Mesendoderm (in vitro differentiated cells): ENCODE measurements at regions not wholly inside any gene's neighbourhood (a gene's known extent, or its start where the extent isn't known, plus 50 kb on each side); places are given as distances from the start of the nearest gene placed in this dataset.

Experiments
- DNase-seq: peaks from one replicate; pipeline ENCODE4 v3.0.0; 2013
- H2AK5ac ChIP-seq: 2 replicates; pipeline ENCODE4 v1.6.1; 2013; ENCODE audit warnings: low read length, inconsistent platforms
- H2BK120ac ChIP-seq: 2 replicates; pipeline ENCODE4 v1.6.1; 2013; ENCODE audit warnings: low read depth, mild to moderate bottlenecking, low read length, moderate library complexity, mixed read lengths
- H2BK15ac ChIP-seq: replicated peaks from 2 replicates; pipeline ENCODE4 v1.6.1; 2013; ENCODE audit warnings: low read depth, mild to moderate bottlenecking, moderate library complexity
- H2BK5ac ChIP-seq: 2 replicates; pipeline ENCODE4 v1.6.1; 2013; ENCODE audit warnings: low read length, inconsistent platforms
- H3K18ac ChIP-seq: 2 replicates; pipeline ENCODE4 v1.6.1; 2013; ENCODE audit warnings: mild to moderate bottlenecking, low read length, mixed read lengths
- H3K23ac ChIP-seq: one replicate; pipeline ENCODE4 v1.6.1; 2013; ENCODE audit warnings: low read length
- H3K27ac ChIP-seq: 2 replicates; pipeline ENCODE4 v1.5.1; 2013; ENCODE audit warnings: low read depth, mild to moderate bottlenecking, inconsistent platforms, low read length, moderate library complexity
- H3K27me3 ChIP-seq: 2 replicates; pipeline ENCODE4 v1.6.1; 2013; ENCODE audit warnings: low read length, control low read depth, mild to moderate bottlenecking, inconsistent platforms; ENCODE audit not compliant: insufficient read depth, poor library complexity
- H3K36me3 ChIP-seq: 2 replicates; pipeline ENCODE4 v1.6.1; 2013; ENCODE audit warnings: low read length, inconsistent platforms; ENCODE audit not compliant: control insufficient read depth, insufficient read depth
- H3K4ac ChIP-seq: one replicate; pipeline ENCODE4 v1.6.1; 2013; ENCODE audit warnings: low read depth, mild to moderate bottlenecking, low read length, moderate library complexity
- H3K4me1 ChIP-seq: 2 replicates; pipeline ENCODE4 v1.6.1; 2013; ENCODE audit warnings: low read depth, low read length, inconsistent platforms; ENCODE audit not compliant: control insufficient read depth
- H3K4me2 ChIP-seq: 2 replicates; pipeline ENCODE4 v1.6.1; 2013; ENCODE audit warnings: low read length
- H3K4me3 ChIP-seq: 2 replicates; pipeline ENCODE4 v1.5.1; 2013; ENCODE audit warnings: mild to moderate bottlenecking, low read length
- H3K56ac ChIP-seq: one replicate; pipeline ENCODE4 v1.6.1; 2013; ENCODE audit warnings: low read length
- H3K79me1 ChIP-seq: 2 replicates; pipeline ENCODE4 v1.6.1; 2013; ENCODE audit warnings: low read length, inconsistent platforms
- H3K79me2 ChIP-seq: 2 replicates; pipeline ENCODE4 v1.6.1; 2013; ENCODE audit warnings: mild to moderate bottlenecking, low read length; ENCODE audit not compliant: control insufficient read depth, insufficient read depth
- H3K9ac ChIP-seq: 2 replicates; pipeline ENCODE4 v1.6.1; 2013; ENCODE audit warnings: low read length, inconsistent platforms
- H4K5ac ChIP-seq: one replicate; pipeline ENCODE4 v1.6.1; 2013; ENCODE audit warnings: low read length
- H4K8ac ChIP-seq: one replicate; pipeline ENCODE4 v1.6.1; 2013; ENCODE audit warnings: low read depth, mild to moderate bottlenecking, control low read depth, low read length, moderate library complexity
- WGBS: extraction: QIAGEN DNeasy Blood & Tissue Kit; methylation state at CpG from one replicate; pipeline ENCODE4 v1.1.7; 2013; ENCODE audit warnings: low lambda C conversion rate, missing lambda C conversion rate; ENCODE audit not compliant: insufficient coverage; ENCODE audit errors: extremely low coverage; 5-methylcytosine and 5-hydroxymethylcytosine counted together

- Histone ChIP-seq H4K5ac (no peak overlapping the region), H3K18ac (no peak overlapping the region), H3K79me1 (no peaks in the 10 kb centered on the region), H3K23ac (no peak overlapping the region), H3K27ac (no peak overlapping the region), H3K4me1 (no peaks in the 10 kb centered on the region), H2BK15ac (no peak overlapping the region), H4K8ac (no peak overlapping the region), H3K4me2 (no peak overlapping the region), H3K36me3 (no peaks in the 10 kb centered on the region), H3K4me3 (no peak overlapping the region), H3K4ac (no peak overlapping the region), H3K27me3 (no peaks in the 10 kb centered on the region), H2BK120ac (no peak overlapping the region), H2BK5ac (no peak overlapping the region), H3K9ac (no peak overlapping the region), H3K79me2 (no peaks in the 10 kb centered on the region), H2AK5ac (no peak overlapping the region), H3K56ac (no peak overlapping the region)
- WGBS, result no CpG with 5 or more reads among the region's 11 CpGs
- no peak for DNase-seq
These were observed 138.8 kb upstream of the RASSF8 start for GRCh38 chr12:25819691-25820090.

GRCh38 chr12:25822281-25822680, 136.2 kb upstream of the RASSF8 start:
- no peak overlapping the region for H3K23ac ChIP-seq
- H2BK15ac ChIP-seq, result no peak overlapping the region
- no peak overlapping the region for H2BK120ac ChIP-seq
- no peak overlapping the region for H3K9ac ChIP-seq
- H3K4me1 ChIP-seq, result no peaks in the 10 kb centered on the region
- no peak overlapping the region for H2AK5ac ChIP-seq
- no peak overlapping the region for H3K4ac ChIP-seq
- no peak overlapping the region for H2BK5ac ChIP-seq
- H3K27ac ChIP-seq, result no peak overlapping the region
- H3K4me3 ChIP-seq, result no peak overlapping the region
- H3K4me2 ChIP-seq, result no peak overlapping the region
- no peaks in the 10 kb centered on the region for H3K36me3 ChIP-seq
- no peak overlapping the region for H4K5ac ChIP-seq
- H3K79me2 ChIP-seq, result no peaks in the 10 kb centered on the region
- no peaks in the 10 kb centered on the region for H3K27me3 ChIP-seq
- H3K56ac ChIP-seq, result no peak overlapping the region
- H4K8ac ChIP-seq, result no peak overlapping the region
- no peak overlapping the region for H3K18ac ChIP-seq
- peak; percentile 13 for DNase-seq
- WGBS, result no CpG with 5 or more reads among the region's 3 CpGs
- no peaks in the 10 kb centered on the region for H3K79me1 ChIP-seq

- H3K4me3 ChIP-seq, result no peak overlapping the region
These were observed 133.7 kb upstream of the RASSF8 start for GRCh38 chr12:25824734-25825133.

DNA sequence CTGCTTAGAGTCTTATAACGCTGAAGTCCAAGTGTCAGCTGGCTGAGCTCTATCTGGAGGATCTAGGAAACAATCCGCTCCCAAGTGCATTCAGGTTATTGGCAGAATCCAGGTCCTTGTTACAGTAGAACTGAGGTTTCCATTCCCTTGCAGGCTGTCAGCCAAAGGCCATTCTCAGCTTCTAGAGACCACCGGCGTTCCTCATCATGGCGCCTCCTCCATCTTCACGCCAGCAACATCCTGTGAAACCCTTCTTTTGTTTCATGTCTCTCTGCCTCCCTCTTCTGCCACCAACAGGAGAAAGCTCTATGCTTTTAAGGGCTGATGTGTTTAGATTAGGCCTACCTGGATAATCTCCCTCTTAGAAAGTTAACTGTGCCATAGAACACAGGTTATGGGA, 133.0 kb upstream of the RASSF8 start:
- H3K4me3 ChIP-seq, result no peak overlapping the region
- H3K79me2 ChIP-seq, result no peaks in the 10 kb centered on the region
- DNase-seq, result peak; percentile 63
- no peak overlapping the region for H2BK120ac ChIP-seq
- H3K27ac ChIP-seq, result no peak overlapping the region
- no peak overlapping the region for H2BK5ac ChIP-seq
- H3K18ac ChIP-seq, result no peak overlapping the region
- no peak overlapping the region for H3K9ac ChIP-seq
- H3K4me2 ChIP-seq, result no peak overlapping the region
- H4K8ac ChIP-seq, result no peak overlapping the region
- no peak overlapping the region for H2AK5ac ChIP-seq
- H3K56ac ChIP-seq, result no peak overlapping the region
- no peaks in the 10 kb centered on the region for H3K4me1 ChIP-seq
- H3K27me3 ChIP-seq, result no peaks in the 10 kb centered on the region
- no peaks in the 10 kb centered on the region for H3K36me3 ChIP-seq
- whole genome bisulfite sequencing, result no CpG with 5 or more reads among the region's 6 CpGs
- H4K5ac ChIP-seq, result no peak overlapping the region
- H3K23ac ChIP-seq, result no peak overlapping the region
- no peak overlapping the region for H2BK15ac ChIP-seq
- H3K79me1 ChIP-seq, result no peaks in the 10 kb centered on the region
- no peak overlapping the region for H3K4ac ChIP-seq

More at GRCh38 chr12:25824734-25825133, 133.7 kb upstream of the RASSF8 start:
- Histone ChIP-seq H3K27me3 (no peaks in the 10 kb centered on the region), H3K36me3 (no peaks in the 10 kb centered on the region), H3K79me1 (no peaks in the 10 kb centered on the region), H3K23ac (no peak overlapping the region), H3K4me1 (no peaks in the 10 kb centered on the region), H2BK15ac (no peak overlapping the region), H4K5ac (no peak overlapping the region), H3K56ac (no peak overlapping the region), H4K8ac (no peak overlapping the region), H3K18ac (no peak overlapping the region), H2BK120ac (no peak overlapping the region), H2BK5ac (no peak overlapping the region), H3K4ac (no peak overlapping the region), H3K79me2 (no peaks in the 10 kb centered on the region), H2AK5ac (no peak overlapping the region), H3K4me2 (no peak overlapping the region), H3K27ac (no peak overlapping the region), H3K9ac (no peak overlapping the region)
- no peak for DNase-seq
- WGBS, result no CpG with 5 or more reads among the region's 2 CpGs

- H3K4me2 ChIP-seq, result no peak overlapping the region
- DNase-seq, result peak; percentile 44
- H3K4me1 ChIP-seq, result no peaks in the 10 kb centered on the region
- no peak overlapping the region for H3K4ac ChIP-seq
- no peaks in the 10 kb centered on the region for H3K79me1 ChIP-seq
- WGBS, result no CpG with 5 or more reads among the region's 1 CpG
- H2BK5ac ChIP-seq, result no peak overlapping the region
- H3K4me3 ChIP-seq, result no peak overlapping the region
- H2BK120ac ChIP-seq, result no peak overlapping the region
- H2AK5ac ChIP-seq, result no peak overlapping the region
- H3K56ac ChIP-seq, result no peak overlapping the region
- no peaks in the 10 kb centered on the region for H3K36me3 ChIP-seq
- no peak overlapping the region for H2BK15ac ChIP-seq
- H4K5ac ChIP-seq, result no peak overlapping the region
- H3K79me2 ChIP-seq, result no peaks in the 10 kb centered on the region
- H4K8ac ChIP-seq, result no peak overlapping the region
- no peak overlapping the region for H3K18ac ChIP-seq
- H3K9ac ChIP-seq, result no peak overlapping the region
- H3K23ac ChIP-seq, result no peak overlapping the region
- no peak overlapping the region for H3K27ac ChIP-seq
- H3K27me3 ChIP-seq, result no peaks in the 10 kb centered on the region
These were observed 131.3 kb upstream of the RASSF8 start for GRCh38 chr12:25827141-25827540.

DNA sequence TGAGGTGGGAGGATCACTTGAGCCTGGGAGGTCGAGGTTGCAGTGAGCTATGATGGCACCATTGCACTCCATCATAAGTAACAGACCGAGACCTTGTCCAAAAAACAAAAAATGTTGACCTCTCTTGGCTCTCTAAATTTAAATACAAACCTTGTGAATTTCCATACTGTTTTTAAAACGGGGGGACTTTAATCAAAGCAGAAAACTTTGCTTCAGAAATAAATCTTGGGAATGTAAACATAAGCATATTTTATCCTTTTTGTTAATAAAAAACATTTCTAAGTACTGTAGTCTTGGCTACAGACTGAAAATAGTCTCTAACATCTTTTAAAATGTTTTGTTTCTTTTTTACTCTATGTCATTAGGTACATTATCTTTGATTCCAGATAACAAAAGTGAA, 130.7 kb upstream of the RASSF8 start:
- H4K8ac ChIP-seq, result no peak overlapping the region
- no peak overlapping the region for H3K4me2 ChIP-seq
- H3K23ac ChIP-seq, result no peak overlapping the region
- H3K27ac ChIP-seq, result no peak overlapping the region
- H4K5ac ChIP-seq, result no peak overlapping the region
- H3K36me3 ChIP-seq, result no peaks in the 10 kb centered on the region
- H3K4ac ChIP-seq, result no peak overlapping the region
- H2AK5ac ChIP-seq, result no peak overlapping the region
- no peak overlapping the region for H2BK15ac ChIP-seq
- no peak overlapping the region for H2BK120ac ChIP-seq
- no peaks in the 10 kb centered on the region for H3K79me2 ChIP-seq
- H3K79me1 ChIP-seq, result no peaks in the 10 kb centered on the region
- no peak for DNase-seq
- H3K4me1 ChIP-seq, result no peaks in the 10 kb centered on the region
- no peak overlapping the region for H3K9ac ChIP-seq
- no peak overlapping the region for H3K4me3 ChIP-seq
- H3K27me3 ChIP-seq, result no peaks in the 10 kb centered on the region
- H3K56ac ChIP-seq, result no peak overlapping the region
- H2BK5ac ChIP-seq, result no peak overlapping the region
- H3K18ac ChIP-seq, result no peak overlapping the region
- no CpG with 5 or more reads among the region's 3 CpGs for WGBS
